ENCODE measurements at regions not wholly inside any gene's neighbourhood (a gene's known extent, or its start where the extent isn't known, plus 50 kb on each side); places are given as distances from the start of the nearest gene placed in this dataset.

- Histone ChIP-seq H3K4me3 (no peak overlapping the region), H3K4me1 (replicated peaks in 1 of 2; ENCODE audit: control insufficient read depth in 2 of 2, insufficient read depth in 2 of 2, low read length in 2 of 2) (no peaks in the 10 kb centered on the region), H3K27ac (ENCODE audit: extremely low read depth, low read depth, low read length) (no peak overlapping the region), H3K4me2 (ENCODE audit: insufficient read depth, low read length) (no peak overlapping the region), H3K79me2 (ENCODE audit: control insufficient read depth, insufficient read depth, low read length) (no peaks in the 10 kb centered on the region), H3K9me3 (replicated peaks; ENCODE audit: control insufficient read depth, insufficient read depth, low read depth, low read length) (no peaks in the 10 kb centered on the region), H2AFZ (ENCODE audit: low read depth, low read length) (no peak overlapping the region), H3K36me3 (ENCODE audit: control insufficient read depth, insufficient read depth, low read length) (no peaks in the 10 kb centered on the region), H4K20me1 (replicated peaks; ENCODE audit: control insufficient read depth, insufficient read depth, low read length) (no peaks in the 10 kb centered on the region; the same call in 1 of the 2 replicates), H3K9me1 (ENCODE audit: control insufficient read depth, insufficient read depth, low read length) (no peaks in the 10 kb centered on the region), H3K27me3 (ENCODE audit: control insufficient read depth in 2 of 2, insufficient read depth in 2 of 2, low read length in 2 of 2) (peaks cover 8 to 50% of the 10 kb centered on the region in 2 experiments; a peak in 4 of 5 replicates), H3K9ac (ENCODE audit: insufficient read depth in 1 of 2, low read depth in 2 of 2, low read length in 2 of 2) (no peak overlapping the region)
- intact Hi-C loops (cut with micrococcal nuclease): no loop called here
- no TSS peak for BruUV-seq (replicated peaks)
- CTCF ChIA-PET (ENCODE audit: low intra/inter-chr PET ratio): no interaction called here
- ATAC-seq (no peak), DNase-seq (ENCODE audit: extremely low read depth in 1 of 4, low spot score in 3 of 4) (no peak), FAIRE-seq (no peak)
- in situ Hi-C loops (cut with MboI): no loop called here
- under 1% methylated on average over 9 of the region's 9 CpGs for WGBS (ENCODE audit: insufficient coverage, low coverage, missing lambda C conversion rate)
- POLR2A ChIA-PET: interaction anchor here (0.5 to 0.6 kb wide), 2 partner anchors 80 to 404 kb away, joined by 3 read pairs; no protein-coding TSS in a partner anchor
- no peak for TF ChIP-seq ZBTB8A (IDR thresholded peaks at IDR 0.05; ENCODE audit: partially characterized antibody)
- no peak for TF ChIP-seq HEY1 (CRISPR knock-in tag; IDR thresholded peaks at IDR 0.05; ENCODE audit: borderline replicate concordance)
- no peak for TF ChIP-seq CREB3L1 (IDR thresholded peaks at IDR 0.05; ENCODE audit: borderline replicate concordance, low read depth)
- no peak for TF ChIP-seq ATF1 (CRISPR knock-in tag; IDR thresholded peaks at IDR 0.05)
- TF ChIP-seq ATF1 (tag; IDR thresholded peaks at IDR 0.05): no peak
- no peak for TF ChIP-seq GTF2E2 (tag; IDR thresholded peaks at IDR 0.05)
- no peak for TF ChIP-seq OTX1 (CRISPR knock-in tag; IDR thresholded peaks at IDR 0.05)
- no peak for TF ChIP-seq NFYB (IDR thresholded peaks at IDR 0.05; ENCODE audit: extremely low read depth, insufficient read length)
- no peak for TF ChIP-seq NR3C1 (CRISPR knock-in tag; IDR thresholded peaks at IDR 0.05)
- no peak for TF ChIP-seq ELF4 (CRISPR knock-in tag; IDR thresholded peaks at IDR 0.05)
- no peak for TF ChIP-seq CEBPZ (IDR thresholded peaks at IDR 0.05; ENCODE audit: borderline replicate concordance, low read depth, low read length)
- TF ChIP-seq HDAC8 (tag; IDR thresholded peaks at IDR 0.05): no peak
- no peak for TF ChIP-seq BMI1 (IDR thresholded peaks at IDR 0.05; ENCODE audit: low read length)
- no peak for TF ChIP-seq ZKSCAN8 (CRISPR knock-in tag; IDR thresholded peaks at IDR 0.05)
- TF ChIP-seq ZNF324 (CRISPR knock-in tag; IDR thresholded peaks at IDR 0.05): no peak
- TF ChIP-seq ZNF398 (CRISPR knock-in tag; IDR thresholded peaks at IDR 0.05): no peak
- no peak for TF ChIP-seq CCAR2 (IDR thresholded peaks at IDR 0.05; ENCODE audit: low read depth, low read length)
- no peak for TF ChIP-seq HNRNPK (IDR thresholded peaks at IDR 0.05; ENCODE audit: low read depth, low read length, poor library complexity, severe bottlenecking)
These were observed 52.2 kb upstream of the GRIP2 start for GRCh38 chr3:14592390-14592789.

Measured in K562 (cell line).